HepG2 (cell line): ENCODE measurements at regions not wholly inside any gene's neighbourhood (a gene's known extent, or its start where the extent isn't known, plus 50 kb on each side); places are given as distances from the start of the nearest gene placed in this dataset.

Source experiments
- CCDC6 ChIP-seq: sonication (generic); formaldehyde crosslinking; IDR thresholded peaks from 2 replicates; pipeline ENCODE4 v1.8.1; 2022; ENCODE audit warnings: mild to moderate bottlenecking, missing genetic modification reagents, moderate library complexity
- CEBPG ChIP-seq: IDR thresholded peaks from 2 replicates; pipeline ENCODE4 v1.6.1; 2016
- ERF ChIP-seq: IDR thresholded peaks from 2 replicates; pipeline ENCODE4 v1.6.1; 2018; ENCODE audit warnings: missing biosample characterization, missing genetic modification reagents
- FOXO4 ChIP-seq: sonication (generic); formaldehyde crosslinking; conservative IDR thresholded peaks from 2 replicates; pipeline ENCODE4 v1.8.1; 2023; ENCODE audit warnings: missing genetic modification reagents
- HMG20A ChIP-seq: IDR thresholded peaks from 2 replicates; pipeline ENCODE4 v1.6.1; 2016; ENCODE audit warnings: borderline replicate concordance
- HNF1B ChIP-seq: sonication (generic); formaldehyde crosslinking; IDR thresholded peaks from 2 replicates; pipeline ENCODE4 v1.5.1; 2020; ENCODE audit warnings: mild to moderate bottlenecking, moderate library complexity, missing genetic modification reagents
- KDM3A ChIP-seq: IDR thresholded peaks from 2 replicates; pipeline ENCODE4 v1.6.1; 2018; ENCODE audit warnings: low read depth, missing compliant biosample characterization
- NFIB ChIP-seq: sonication (generic); formaldehyde crosslinking; IDR thresholded peaks from 2 replicates; pipeline ENCODE4 v1.9.0; 2021; ENCODE audit warnings: missing genetic modification reagents, mild to moderate bottlenecking, borderline replicate concordance
- NR1H2 ChIP-seq: sonication (generic); formaldehyde crosslinking; IDR thresholded peaks from 2 replicates; pipeline ENCODE4 v1.8.1; 2022; ENCODE audit warnings: low read depth, missing genetic modification reagents, borderline replicate concordance
- PHF20 ChIP-seq: sonication (generic); formaldehyde crosslinking; IDR thresholded peaks from 2 replicates; pipeline ENCODE4 v1.5.0; 2020; ENCODE audit warnings: mild to moderate bottlenecking, missing genetic modification reagents
- POLR2G ChIP-seq: fragments of 200-400 bp; formaldehyde crosslinking; IDR thresholded peaks from 2 replicates; pipeline ENCODE4 v1.6.1; 2018; ENCODE audit warnings: mild to moderate bottlenecking, low read depth, low read length, moderate library complexity
- SOX5 ChIP-seq: IDR thresholded peaks from 2 replicates; pipeline ENCODE4 v1.6.1; 2016; ENCODE audit warnings: borderline replicate concordance
- SSRP1 ChIP-seq: IDR thresholded peaks from 2 replicates; pipeline ENCODE4 v1.6.1; 2016; ENCODE audit warnings: control low read depth
- XRCC5 ChIP-seq: fragments of 200-400 bp; formaldehyde crosslinking; optimal IDR thresholded peaks from 2 replicates; pipeline ENCODE3; 2017; ENCODE audit warnings: mild to moderate bottlenecking, low read length
- ZBTB20 ChIP-seq: sonication (generic); formaldehyde crosslinking; IDR thresholded peaks from 2 replicates; pipeline ENCODE4 v1.8.1; 2023; ENCODE audit warnings: missing genetic modification reagents, low read depth, mild to moderate bottlenecking, borderline replicate concordance
- ZBTB4 ChIP-seq: sonication (generic); formaldehyde crosslinking; IDR thresholded peaks from 2 replicates; pipeline ENCODE4 v1.4.0; 2020; ENCODE audit warnings: missing genetic modification reagents, mild to moderate bottlenecking, borderline replicate concordance
- ZBTB7B ChIP-seq: sonication (generic); formaldehyde crosslinking; IDR thresholded peaks from 2 replicates; pipeline ENCODE4 v1.4.0; 2020; ENCODE audit warnings: missing genetic modification reagents
- ZMYM3 ChIP-seq: sonication (generic); formaldehyde crosslinking; IDR thresholded peaks from 2 replicates; pipeline ENCODE4 v1.5.1; 2020; ENCODE audit warnings: mild to moderate bottlenecking, missing genetic modification reagents
- ZNF34 ChIP-seq: sonication (generic); formaldehyde crosslinking; IDR thresholded peaks from 2 replicates; pipeline ENCODE4 v1.4.0; 2020; ENCODE audit warnings: mild to moderate bottlenecking, missing genetic modification reagents, borderline replicate concordance
- ZNF441 ChIP-seq: sonication (generic); formaldehyde crosslinking; IDR thresholded peaks from 2 replicates; pipeline ENCODE4 v1.7.0; 2021; ENCODE audit warnings: missing genetic modification reagents, borderline replicate concordance
- TF ChIP-seq, protein P1 (sequence below): sonication (generic); formaldehyde crosslinking; IDR thresholded peaks from 2 replicates; pipeline ENCODE4 v1.5.1; 2020; ENCODE audit warnings: mild to moderate bottlenecking, missing genetic modification reagents

- no peak for TF ChIP-seq FOXO4 (CRISPR knock-in tag)
- no peak for TF ChIP-seq POLR2G
- TF ChIP-seq ZBTB7B (CRISPR knock-in tag): no peak
- TF ChIP-seq HMG20A (CRISPR knock-in tag): peak; percentile 80; the same call in 1 of the 2 replicates
- no peak for TF ChIP-seq CCDC6 (CRISPR knock-in tag)
- TF ChIP-seq ZBTB4 (CRISPR knock-in tag): no peak
- TF ChIP-seq ZNF34 (CRISPR knock-in tag): no peak
- no peak for TF ChIP-seq NFIB
- TF ChIP-seq SSRP1: no peak
- TF ChIP-seq, protein P1, sequence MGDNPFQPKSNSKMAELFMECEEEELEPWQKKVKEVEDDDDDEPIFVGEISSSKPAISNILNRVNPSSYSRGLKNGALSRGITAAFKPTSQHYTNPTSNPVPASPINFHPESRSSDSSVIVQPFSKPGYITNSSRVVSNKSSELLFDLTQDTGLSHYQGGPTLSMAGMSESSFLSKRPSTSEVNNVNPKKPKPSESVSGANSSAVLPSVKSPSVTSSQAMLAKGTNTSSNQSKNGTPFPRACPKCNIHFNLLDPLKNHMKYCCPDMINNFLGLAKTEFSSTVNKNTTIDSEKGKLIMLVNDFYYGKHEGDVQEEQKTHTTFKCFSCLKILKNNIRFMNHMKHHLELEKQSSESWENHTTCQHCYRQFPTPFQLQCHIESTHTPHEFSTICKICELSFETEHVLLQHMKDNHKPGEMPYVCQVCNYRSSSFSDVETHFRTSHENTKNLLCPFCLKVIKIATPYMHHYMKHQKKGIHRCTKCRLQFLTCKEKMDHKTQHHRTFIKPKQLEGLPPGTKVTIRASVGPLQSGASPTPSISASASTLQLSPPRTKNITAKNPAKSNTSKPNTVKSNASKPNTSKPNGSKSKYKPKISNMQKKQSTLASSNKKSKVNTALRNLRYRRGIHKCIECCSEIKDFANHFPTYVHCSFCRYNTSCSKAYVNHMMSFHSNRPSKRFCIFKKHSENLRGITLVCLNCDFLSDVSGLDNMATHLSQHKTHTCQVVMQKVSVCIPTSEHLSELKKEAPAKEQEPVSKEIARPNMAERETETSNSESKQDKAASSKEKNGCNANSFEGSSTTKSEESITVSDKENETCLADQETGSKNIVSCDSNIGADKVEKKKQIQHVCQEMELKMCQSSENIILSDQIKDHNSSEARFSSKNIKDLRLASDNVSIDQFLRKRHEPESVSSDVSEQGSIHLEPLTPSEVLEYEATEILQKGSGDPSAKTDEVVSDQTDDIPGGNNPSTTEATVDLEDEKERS: no peak
- no peak for TF ChIP-seq HNF1B (CRISPR knock-in tag)
- no peak for TF ChIP-seq XRCC5
- TF ChIP-seq CEBPG (CRISPR knock-in tag): 0 out of 2 replicates have a peak, but pooled peaks have one; percentile 20
- 0 out of 2 replicates have a peak, but pooled peaks have one; percentile 28 for TF ChIP-seq ZBTB20
- peak; percentile 34; the same call in 1 of the 2 replicates for TF ChIP-seq ERF (CRISPR knock-in tag)
- TF ChIP-seq KDM3A: no peak
- no peak for TF ChIP-seq ZMYM3
- no peak for TF ChIP-seq ZNF441 (CRISPR knock-in tag)
- no peak for TF ChIP-seq NR1H2
- peak; percentile 65; the same call in 1 of the 2 replicates for TF ChIP-seq SOX5
- TF ChIP-seq PHF20: no peak
Observed at GRCh38 chr2:88265352-88266303, 95.5 kb downstream of the THNSL2 start (continued).
